GM12873 (cell line): ENCODE measurements at regions not wholly inside any gene's neighbourhood (a gene's known extent, or its start where the extent isn't known, plus 50 kb on each side); places are given as distances from the start of the nearest gene placed in this dataset.

Source experiments
- CTCF ChIP-seq: IDR thresholded peaks from 2 replicates; pipeline ENCODE4 v1.5.1; 2012; ENCODE audit warnings: low read depth, mild to moderate bottlenecking, moderate library complexity, low read length, control low read depth; ENCODE audit not compliant: insufficient read depth; ENCODE audit errors: missing control alignments

- TF ChIP-seq CTCF = no peak
Measured at GRCh38 chr2:17429130-17429529, 89.1 kb downstream of the RAD51AP2 start.

DNA sequence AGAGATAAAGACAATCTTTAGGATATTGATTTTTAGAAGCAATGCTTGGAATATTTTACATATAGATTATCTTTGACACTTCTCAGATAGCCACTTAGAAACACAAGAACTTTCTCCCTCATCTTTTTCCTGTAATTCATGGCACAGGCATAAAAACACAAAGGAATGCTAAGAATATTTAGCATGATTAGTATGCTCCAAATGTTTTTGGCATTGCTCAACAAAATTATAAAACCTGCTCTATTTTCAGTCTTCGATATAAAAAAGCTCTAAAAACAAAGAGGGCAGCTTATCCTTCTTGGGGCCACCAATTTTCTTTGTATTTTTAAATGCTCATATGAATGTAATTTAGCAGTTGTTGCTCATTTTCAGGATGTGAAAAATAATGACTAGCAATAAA lies 90.8 kb downstream of the RAD51AP2 start:
- no peak for TF ChIP-seq CTCF

DNA sequence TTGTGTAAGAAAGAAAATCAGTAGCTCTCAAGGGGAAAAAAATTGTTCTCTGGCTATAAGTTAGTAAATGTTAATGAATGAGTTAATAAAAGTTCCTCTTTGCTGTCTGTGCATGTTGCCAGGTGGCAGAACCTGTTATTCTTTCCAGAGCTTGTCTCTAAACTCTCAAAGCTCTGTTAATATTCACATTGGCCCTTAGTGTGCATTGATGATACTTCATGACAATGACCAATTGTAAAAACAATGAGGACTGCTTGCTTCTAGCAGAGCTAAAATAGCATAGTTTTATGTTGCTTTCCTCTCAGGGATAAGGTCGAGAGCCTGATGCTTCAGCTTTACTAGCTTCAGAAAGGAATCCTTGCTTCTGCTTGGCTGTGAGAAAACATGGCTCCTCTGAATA lies 91.5 kb downstream of the RAD51AP2 start:
- no peak for TF ChIP-seq CTCF

DNA sequence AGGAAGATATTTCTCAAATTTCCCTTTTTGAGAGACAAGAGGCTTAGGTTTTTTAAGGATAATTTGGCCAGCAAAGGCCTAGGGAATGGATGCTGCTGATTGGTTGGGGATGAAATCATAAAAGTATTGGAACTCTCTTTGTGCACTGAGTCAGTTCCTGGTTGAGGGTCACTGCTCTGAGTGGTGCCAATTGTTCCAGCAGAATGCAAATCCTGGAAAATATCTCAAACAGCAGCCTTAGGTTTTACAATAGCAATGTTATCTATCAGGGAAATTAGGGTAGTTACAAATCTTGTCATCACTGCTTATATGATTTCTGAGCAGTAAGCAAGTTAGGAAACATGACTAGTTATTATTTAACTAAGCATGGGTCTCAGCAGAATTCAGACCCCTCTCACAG lies 96.2 kb downstream of the RAD51AP2 start:
- TF ChIP-seq CTCF = no peak

- TF ChIP-seq CTCF = no peak
Measured at GRCh38 chr2:17416884-17417391, 101.3 kb downstream of the RAD51AP2 start.

DNA sequence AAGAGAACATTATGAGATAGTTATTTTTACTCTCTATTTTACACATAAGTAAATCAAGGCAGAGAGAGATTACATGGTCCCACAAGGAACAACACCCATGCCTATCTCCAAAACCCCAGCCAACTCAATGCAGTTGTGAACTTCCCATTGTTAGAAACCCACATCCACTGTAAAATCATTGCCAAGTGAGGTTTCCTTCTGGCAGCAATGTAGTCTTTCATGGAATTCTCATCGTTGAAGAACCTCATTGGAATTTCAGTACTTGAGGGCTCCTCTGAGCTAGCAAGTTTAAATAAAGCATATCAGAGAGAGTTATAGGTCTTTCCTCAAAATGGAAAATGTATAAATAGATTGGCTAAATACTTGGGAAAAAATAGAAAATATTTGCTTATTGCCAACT lies 105.2 kb downstream of the RAD51AP2 start:
- no peak for TF ChIP-seq CTCF

DNA sequence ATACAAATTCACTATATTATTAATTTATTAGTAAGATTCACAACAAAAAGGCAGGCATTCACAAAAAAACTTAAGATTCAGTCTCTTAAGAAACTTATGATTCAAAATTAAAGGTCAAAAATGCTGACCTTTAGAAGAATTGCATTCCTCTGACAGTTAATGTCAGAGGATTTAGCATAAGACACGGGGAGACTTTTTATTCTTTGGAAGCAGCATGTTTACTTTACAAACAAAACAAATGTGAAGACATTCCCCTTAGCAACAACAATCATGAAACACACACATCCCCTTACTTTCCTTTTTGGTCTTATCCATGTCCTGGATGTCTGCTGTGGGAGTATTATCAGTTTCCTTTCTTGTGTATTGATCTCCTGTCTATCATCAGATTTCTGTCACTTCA lies 117.1 kb downstream of the RAD51AP2 start:
- TF ChIP-seq CTCF = no peak

- TF ChIP-seq CTCF = no peak
Measured at GRCh38 chr2:17398770-17399169, 119.5 kb downstream of the RAD51AP2 start.
